ENCODE measurements at regions not wholly inside any gene's neighbourhood (a gene's known extent, or its start where the extent isn't known, plus 50 kb on each side); places are given as distances from the start of the nearest gene placed in this dataset.

GRCh38 chr2:54360055-54360792 is 95.9 kb upstream of the SPTBN1 start:
- peak; percentile 14 for DNase-seq (ENCODE audit: low read depth)

- DNase-seq (ENCODE audit: low read depth), result no peak
Measured at GRCh38 chr2:54364409-54364808, 91.7 kb upstream of the SPTBN1 start.

- DNase-seq (ENCODE audit: low read depth), result no peak
Measured at GRCh38 chr2:54365661-54366060, 90.5 kb upstream of the SPTBN1 start.

- peak; percentile 58 for DNase-seq (ENCODE audit: low read depth)
Measured at GRCh38 chr2:54366487-54367280, 89.4 kb upstream of the SPTBN1 start.

DNA sequence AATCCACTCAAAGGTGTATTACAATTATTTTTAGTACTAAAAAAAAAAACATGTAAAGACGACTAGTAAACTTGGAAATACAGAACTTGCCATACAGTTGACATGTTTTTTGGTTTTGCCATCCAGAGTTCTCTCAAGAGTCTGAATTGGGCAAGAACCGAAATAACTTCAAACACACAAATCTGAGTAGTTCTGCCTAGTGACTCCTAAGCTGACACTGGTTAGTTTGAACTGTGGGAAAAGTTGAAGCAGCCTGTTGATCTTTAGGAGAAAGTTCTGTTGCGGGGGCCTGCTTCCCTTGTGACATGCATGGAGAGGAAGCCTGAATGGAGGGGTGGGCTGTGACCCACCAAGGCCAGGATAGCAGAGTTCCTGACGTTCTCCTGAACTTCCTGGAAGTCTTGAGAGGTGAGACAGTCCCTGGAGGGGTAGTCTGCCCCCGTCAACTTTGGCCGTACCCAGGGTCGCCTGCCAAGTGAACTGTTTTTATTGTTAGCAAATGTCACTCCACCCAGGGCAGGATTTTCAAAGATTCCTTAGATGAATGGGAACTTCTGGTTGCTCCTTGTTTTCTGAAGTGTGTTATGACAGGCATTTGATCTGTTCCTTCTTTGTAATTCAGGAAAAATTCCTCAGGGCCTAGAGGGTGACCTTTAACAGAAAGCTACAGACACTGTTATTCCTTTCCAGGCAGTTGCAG is 85.6 kb upstream of the SPTBN1 start:
- DNase-seq (ENCODE audit: low read depth), result no peak

- no peak for DNase-seq (ENCODE audit: low read depth)
Measured at GRCh38 chr2:54371460-54372065, 84.6 kb upstream of the SPTBN1 start.

DNA sequence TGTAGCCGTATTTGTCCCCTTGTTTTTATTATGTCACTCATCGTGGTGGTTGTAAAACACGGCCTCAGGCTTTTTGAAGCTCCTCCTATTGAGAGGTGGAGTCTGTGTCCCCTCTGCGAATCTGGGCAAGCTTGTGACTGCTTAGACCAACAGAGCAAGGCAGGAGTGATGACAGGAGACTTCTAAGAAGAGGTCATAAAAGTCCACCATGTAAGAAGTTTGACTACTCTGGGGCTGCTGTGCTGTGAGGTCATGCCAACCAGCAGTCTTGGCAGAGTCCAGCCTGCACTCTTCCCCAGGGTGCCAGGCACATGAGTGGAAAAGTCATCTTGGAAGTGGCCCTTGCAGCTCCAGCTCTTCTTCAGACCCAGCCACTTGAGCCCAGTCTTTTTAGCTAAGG is 83.8 kb upstream of the SPTBN1 start:
- no peak for DNase-seq (ENCODE audit: low read depth)

DNA sequence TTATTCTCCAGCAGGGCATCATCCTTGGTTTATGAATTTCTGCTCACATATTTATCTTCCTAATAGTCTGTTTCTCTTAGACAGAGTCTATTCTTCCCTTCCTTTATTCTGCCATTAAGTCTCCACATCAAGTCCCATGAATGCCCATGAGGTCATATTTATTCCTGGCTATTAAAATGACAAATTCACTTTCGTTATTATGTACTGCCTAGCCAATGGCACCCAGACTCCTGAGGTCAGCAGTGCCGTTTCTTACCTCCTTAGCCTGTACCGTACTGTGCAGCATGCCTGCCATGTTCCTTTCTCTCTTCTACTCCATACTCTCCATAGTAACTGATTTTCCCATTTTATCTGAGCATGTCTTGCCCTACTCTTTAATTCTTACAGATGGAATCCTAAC is 82.3 kb upstream of the SPTBN1 start:
- DNase-seq (ENCODE audit: low read depth), result no peak

GRCh38 chr2:54374591-54375364 is 81.3 kb upstream of the SPTBN1 start:
- no peak for DNase-seq (ENCODE audit: low read depth)

DNA sequence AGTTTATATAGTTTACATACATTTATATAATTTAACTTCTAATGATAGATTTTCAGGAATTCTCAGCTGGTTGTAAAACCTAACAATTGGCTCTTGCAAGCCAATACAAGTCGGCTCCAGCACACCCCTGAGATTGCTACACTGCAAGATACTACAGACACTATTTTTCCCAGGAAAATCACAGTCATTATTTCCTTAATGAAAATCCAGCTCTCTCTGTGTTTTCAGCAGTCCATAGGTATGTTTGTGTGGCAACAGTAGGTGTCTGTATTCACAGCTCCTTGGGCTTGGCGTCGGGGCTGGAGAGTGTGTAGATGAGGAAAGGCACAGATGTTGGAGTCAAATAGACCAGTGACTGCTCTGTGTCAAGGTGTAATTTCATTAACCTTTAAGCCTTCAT is 78.7 kb upstream of the SPTBN1 start:
- no peak for DNase-seq (ENCODE audit: low read depth)

- no peak for DNase-seq (ENCODE audit: low read depth)
Measured at GRCh38 chr2:54377901-54378493, 78.1 kb upstream of the SPTBN1 start.

- no peak for DNase-seq (ENCODE audit: low read depth)
Measured at GRCh38 chr2:54380670-54381069, 75.5 kb upstream of the SPTBN1 start.

- DNase-seq (ENCODE audit: low read depth), result no peak
Measured at GRCh38 chr2:54381293-54381692, 74.8 kb upstream of the SPTBN1 start.

- DNase-seq (ENCODE audit: low read depth), result no peak
Measured at GRCh38 chr2:54382601-54383000, 73.5 kb upstream of the SPTBN1 start.

- DNase-seq (ENCODE audit: low read depth), result no peak
Measured at GRCh38 chr2:54384301-54385203, 71.6 kb upstream of the SPTBN1 start.

DNA sequence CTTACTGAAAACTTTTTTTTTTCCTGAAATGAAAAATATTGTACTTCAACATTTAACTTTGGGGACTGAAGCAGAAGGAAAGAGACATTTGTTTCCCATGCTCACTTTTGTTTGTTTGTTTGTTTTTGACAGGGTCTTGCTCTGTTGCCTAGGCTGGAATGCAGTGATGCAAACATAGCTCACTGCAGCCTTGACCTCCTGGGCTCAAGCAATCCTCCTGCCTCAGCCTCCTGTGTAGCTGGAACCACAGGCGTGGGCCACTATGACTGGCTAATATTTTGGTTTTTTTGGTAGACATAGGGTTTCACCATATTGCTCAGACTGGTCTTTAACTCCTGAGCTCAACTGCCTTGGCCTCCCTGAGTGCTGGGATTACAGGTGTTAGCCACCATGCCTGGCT is 70.9 kb upstream of the SPTBN1 start:
- no peak for DNase-seq (ENCODE audit: low read depth)

DNA sequence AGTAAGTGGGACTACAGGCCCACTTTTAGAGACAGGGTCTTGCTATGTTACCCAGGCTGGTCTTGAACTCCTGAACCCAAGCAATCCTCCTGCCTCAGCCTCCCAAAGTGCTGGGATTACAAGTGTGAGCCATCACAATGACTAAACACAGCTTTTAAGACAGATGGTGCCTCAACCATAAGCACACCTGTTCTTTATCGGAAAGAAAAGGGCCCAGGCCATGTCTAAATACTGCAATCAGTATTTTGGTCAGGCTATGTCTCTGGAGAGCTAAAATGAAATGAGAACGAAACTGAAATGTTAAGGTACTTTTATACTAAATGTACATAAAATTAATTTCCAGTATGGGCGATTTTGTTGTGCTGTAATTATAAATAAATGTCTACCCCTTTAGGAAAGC is 69.5 kb upstream of the SPTBN1 start:
- no peak for DNase-seq (ENCODE audit: low read depth)

- DNase-seq (ENCODE audit: low read depth), result peak; percentile 22
Measured at GRCh38 chr2:54387059-54387991, 68.8 kb upstream of the SPTBN1 start.

DNA sequence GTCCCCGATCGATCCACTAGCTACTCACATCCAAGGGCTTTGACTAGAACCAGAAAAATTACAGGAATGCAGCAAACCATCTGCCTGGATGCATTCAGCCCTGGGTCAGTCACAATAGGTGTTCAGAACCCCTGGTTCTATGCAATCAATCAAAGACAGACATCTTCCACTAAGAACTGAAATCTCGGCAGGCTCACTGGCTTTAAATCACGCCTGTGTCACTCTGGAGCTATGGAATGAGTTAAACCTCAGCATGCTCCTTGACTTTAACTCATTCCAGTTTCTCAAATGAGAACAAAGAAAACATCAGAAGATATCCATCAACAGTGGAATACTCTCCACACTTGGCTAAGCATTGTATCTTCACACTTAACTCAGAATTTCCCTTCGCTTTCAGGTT is 68.1 kb upstream of the SPTBN1 start:
- no peak for DNase-seq (ENCODE audit: low read depth)
